GM18517 (cell line): ENCODE measurements at regions not wholly inside any gene's neighbourhood (a gene's known extent, or its start where the extent isn't known, plus 50 kb on each side); places are given as distances from the start of the nearest gene placed in this dataset.
"Not testable (repeated sequence)": the region's sequence is repeated elsewhere in the genome, so short reads cannot be mapped to it uniquely, and the experiment has no call there.

Experiments
- ATAC-seq: cut with Tn5 transposase; IDR thresholded peaks from one replicate; pipeline ENCODE4 v1.9.1; 2021; ENCODE audit warnings: mild to moderate bottlenecking, moderate library complexity; ENCODE audit not compliant: unreplicated experiment

DNA sequence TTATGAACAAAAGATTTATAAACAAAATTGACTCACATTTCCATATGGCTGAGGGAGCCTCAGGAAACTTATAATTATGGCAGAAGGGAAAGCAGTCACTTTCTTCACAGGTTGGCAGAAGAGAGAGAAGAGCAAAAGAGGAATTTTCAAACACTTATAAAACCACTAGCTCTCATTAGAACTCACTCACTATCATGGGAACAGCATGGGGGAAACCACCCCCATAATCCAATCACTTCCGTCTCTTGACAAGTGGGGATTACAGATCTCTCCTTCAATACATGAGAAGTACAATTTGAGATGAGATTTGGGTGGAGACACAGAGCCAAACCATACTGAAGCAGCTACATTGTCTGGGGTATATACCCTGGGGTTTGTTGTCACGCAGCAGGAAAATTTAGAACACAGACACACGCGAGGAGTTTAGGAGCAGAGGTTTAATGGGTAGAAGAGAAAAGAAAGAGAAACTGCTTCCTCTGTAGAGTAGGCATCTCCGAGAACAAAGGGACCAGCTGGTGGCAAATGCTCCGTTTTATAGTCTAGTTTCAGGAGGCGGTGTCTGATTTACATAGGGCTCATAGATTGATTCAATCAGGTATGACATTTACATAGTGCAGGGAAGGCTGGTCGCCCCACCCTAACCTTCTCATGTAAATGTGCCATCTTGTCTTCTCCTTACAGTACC is 2277.7 kb upstream of the AGA start:
- no peak for ATAC-seq

DNA sequence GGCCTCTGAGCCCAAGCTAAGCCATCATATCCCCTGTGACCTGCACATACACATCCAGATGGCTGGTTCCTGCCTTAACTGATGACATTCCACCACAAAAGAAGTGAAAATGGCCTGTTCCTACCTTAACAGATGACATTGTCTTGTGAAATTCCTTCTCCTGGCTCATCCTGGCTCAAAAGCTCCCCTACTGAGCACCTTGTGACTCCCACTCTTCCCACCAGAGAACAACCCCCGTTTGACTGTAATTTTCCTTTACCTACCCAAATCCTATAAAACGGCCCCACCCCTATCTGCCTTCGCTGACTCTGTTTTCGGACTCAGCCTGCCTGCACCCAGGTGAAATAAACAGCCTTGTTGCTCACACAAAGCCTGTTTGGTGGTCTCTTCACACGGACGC is 2284.3 kb upstream of the AGA start:
- not testable (repeated sequence) for ATAC-seq

DNA sequence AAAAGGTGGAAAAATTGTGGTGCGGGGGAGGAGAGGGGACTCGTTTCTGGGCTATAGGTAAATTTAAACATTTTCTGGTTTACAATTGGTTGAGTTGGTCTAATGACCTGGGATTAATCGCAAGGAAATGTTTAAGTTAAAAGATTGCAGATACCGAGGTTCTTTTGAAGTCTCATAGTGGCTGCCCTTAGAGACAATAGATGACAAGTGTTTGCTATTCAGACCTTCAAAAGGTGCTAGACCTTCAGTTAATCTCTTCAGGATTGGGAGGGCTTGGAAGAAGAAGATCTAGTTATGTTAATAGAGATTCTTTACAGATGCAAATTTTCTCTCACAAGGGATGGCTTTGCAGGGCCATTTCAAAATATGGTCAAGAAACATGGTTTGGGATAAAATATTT is 2286.1 kb upstream of the AGA start:
- ATAC-seq = no peak

DNA sequence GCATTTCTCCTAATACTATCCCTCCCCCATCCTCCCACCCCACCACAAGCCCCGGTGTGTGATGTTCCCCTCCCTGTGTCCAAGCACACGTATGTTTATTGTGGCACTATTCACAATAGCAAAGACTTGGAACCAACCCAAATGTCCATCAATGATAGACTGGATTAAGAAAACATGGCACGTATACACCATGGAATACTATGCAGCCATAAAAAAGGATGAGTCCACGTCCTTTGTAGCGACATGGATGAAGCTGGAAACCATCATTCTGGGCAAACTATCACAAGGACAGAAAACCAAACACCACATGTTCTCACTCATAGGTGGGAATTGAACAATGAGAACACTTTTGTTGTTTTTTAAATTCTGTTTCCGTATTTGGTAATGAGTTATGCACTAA is 2294.6 kb upstream of the AGA start:
- not testable (repeated sequence) for ATAC-seq

DNA sequence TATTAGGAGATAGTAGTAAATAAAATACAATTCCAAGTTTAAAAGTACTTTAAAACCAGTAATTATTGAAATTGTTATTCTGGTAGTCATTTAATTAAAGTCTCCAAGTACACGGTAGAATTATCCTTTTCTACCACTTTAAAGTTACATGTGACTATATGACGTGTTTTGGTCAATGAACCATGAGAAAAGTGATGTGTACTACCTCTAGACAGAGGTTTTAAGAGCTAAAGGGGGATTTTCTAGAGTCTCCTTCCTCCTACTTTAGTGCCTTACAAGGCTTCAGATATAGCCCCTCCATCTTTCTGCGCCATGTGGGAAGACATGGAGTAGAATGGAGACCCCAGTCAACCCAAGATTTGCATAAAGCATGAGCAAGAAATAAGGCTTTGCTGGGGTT is 2296.6 kb upstream of the AGA start:
- ATAC-seq = no peak

DNA sequence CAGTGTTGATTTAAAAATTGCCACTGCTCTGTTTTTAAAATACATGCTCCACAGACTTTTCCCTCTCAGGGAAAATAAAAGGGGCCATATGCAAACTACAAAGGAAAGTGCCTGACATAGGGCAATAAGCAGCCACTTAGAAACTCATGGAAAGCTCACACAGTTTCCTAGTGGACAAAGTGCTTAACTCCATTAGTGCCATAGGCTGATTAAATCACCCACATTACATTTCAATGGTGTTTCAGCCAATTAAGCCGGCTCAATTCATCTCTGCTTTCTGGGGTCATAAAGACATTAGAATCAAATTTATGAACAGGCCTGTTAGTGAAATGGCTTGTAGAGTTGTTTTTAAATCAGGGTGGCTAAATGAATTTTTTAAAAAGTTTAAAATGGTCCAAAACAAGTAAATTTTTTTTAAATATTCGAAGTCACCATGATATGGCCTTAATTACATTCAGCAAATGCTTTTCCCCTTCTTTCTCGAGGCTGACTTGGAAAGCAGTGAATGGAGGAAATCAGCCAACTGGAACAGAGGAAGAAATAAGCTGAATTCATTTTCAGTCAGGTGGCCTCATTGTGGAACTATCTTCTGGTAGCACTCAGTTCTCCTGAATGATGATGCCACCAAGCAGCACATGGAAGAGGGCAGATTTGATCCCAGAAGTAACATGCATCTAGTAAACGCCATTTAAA is 2305.1 kb upstream of the AGA start:
- ATAC-seq = no peak

DNA sequence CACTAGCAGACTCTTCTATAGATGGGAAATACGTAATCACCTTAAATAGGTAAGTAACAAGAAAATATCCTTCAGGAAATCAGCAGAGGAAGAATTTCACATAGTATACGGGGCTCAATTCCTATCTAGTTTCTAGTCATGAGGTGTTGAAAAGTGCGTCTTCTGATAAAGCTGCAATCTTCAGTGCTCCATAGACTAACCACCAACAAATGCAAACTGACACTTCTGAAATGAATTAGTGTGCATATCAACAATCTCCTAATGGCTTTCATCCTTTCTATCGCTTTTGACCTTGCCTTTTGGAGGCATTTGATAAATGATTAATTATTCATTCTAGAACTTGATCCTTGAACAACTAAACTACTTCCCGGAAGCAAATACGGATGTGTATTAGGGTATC is 2306.6 kb upstream of the AGA start:
- ATAC-seq = no peak

DNA sequence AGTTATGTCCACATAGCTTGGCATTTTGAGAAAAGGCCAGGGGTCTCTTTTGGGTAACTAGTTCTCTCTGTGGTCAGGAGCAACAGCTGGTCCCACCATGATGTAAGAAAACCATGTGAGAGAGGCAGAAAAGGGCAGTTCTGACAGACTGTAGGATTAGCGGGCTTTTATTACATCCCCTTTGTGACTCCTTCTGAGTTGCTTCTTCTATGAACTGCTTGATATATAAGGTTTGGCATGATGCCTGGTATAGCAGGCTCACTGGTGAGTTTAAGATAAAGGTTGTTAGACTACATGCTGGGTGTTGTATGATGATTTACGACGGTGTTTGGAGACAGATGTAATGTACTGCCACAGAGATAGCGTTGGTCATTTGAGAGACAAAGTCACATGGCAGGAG is 2308.1 kb upstream of the AGA start:
- no peak for ATAC-seq

DNA sequence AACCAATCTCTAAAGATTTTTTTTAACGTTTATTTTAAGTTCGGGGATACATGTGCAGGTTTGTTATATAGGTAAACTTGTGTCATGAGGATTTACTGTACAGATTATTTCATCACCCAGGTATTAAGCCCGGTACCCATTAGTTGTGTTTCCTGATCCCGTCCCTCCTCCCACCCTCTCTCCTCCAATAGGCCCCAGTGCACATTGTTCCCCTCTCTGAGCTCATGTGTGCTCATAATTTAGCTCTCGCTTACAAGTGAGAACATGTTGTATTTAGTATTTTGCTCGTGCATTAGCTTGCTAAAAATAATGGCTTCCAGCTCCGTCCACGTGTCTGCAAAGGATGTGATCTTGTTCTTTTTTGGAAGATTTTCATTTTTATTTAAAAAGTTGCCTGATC is 2309.4 kb upstream of the AGA start:
- no peak for ATAC-seq

DNA sequence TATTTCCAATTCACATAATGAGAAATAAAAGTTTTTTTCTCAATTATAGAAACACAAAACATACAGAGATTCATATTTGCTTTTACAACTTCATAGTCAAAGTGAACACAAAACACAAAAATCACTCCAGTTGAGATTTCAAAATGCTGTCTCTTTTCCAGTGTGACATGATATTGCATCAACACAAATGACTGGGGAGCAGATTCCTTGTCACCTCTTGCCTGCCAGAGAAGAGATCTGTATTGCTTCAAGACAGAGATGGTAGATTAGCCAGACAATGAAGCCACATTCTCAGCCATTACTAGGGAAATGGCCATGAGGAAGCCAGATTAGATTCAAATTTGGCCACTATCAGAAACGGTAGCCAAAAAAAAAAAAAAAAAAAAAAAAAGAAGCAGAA is 2313.1 kb upstream of the AGA start:
- ATAC-seq = no peak

DNA sequence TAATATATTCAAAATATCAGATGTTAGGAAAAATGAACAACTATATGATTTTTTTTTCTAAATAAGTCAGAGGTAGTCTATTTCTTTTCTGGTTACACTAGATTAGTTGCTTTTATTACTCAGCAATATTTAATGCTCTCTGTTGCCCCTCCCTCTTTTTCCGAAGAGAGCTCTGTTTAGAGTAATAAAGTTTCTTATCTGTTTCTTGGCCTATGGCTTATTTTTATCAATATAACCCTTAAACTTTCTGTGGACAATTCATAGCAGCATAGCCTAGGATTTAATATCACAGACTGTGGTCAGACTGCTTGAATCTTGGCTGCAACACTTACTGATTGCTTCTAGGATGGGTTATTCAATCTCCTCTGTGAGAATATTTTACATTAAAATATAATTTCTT is 2315.4 kb upstream of the AGA start:
- ATAC-seq = no peak

DNA sequence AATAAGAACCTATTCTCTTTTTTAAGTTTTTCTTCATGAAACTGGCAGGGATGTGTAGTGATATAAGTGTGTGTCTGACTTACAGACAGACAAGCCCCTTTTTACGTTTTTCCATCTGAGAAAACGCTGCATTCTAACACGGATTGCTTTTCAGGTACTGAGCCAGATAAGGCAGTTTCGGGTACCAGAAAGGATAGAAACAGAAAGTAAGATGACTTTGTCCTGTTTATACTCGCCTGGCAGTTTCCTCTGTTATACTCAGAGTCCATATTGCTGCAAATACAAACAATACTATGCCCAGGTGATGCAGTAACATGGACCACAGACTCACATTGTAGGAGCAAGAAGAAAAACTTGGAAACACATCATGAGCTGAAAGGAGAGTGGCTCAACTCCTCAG is 2320.6 kb upstream of the AGA start:
- ATAC-seq = no peak

DNA sequence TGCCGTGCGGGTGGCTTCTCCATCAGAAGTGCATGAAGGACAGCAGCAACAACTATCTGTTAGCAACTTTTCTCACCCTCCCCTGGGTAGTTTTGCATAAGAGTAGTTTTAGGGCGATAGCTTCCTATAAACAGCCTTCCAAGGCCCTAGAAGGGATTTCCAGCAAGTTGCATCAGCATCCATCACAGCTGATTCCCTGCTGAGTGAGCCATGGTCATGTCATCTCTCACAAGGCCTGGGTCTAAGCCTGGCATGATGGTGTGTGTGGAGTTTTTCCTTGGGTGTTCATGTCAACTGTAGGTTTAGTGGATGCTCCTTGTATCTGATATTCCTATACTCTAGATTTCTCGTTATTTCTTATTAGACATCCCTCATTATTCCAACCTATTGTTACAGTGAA is 2324.7 kb upstream of the AGA start:
- no peak for ATAC-seq

DNA sequence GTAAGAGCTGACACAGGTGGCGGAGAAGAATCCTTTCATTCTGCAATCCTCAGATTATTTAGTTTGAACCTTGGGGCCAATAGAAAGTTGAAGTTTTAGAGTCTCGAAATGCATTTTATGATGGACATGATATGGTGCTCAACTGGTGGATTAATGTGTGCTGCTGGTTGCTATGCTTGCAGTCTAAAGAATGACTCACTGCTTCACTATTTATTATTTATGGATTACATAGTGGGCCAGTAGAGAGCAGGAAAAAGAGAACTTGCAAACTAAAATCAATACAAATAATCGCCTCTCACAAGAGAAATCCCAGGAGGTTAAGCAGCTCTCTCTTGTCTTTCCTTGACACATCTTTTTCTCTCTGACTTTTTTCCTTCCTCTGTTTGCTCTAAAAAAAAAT is 2326.8 kb upstream of the AGA start:
- no peak for ATAC-seq

DNA sequence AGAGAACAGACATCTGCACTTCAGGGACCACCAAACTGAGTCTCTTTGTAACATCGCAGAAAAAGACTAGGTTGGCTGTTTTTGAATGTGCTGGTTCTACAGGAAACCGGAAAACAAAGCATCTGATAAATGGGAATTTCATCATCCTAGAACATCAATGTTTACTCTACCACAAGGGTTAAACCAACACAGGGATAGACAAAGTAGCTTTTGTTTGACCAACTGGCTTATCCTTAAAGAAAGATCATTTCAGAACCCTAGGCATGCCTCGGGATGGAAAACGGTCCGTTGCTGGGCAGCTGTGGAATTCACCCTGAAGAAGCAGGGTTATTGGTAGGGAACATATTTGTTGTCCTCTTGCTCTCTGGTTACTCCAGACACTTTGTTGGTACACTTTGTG is 2355.5 kb upstream of the AGA start:
- ATAC-seq = no peak

DNA sequence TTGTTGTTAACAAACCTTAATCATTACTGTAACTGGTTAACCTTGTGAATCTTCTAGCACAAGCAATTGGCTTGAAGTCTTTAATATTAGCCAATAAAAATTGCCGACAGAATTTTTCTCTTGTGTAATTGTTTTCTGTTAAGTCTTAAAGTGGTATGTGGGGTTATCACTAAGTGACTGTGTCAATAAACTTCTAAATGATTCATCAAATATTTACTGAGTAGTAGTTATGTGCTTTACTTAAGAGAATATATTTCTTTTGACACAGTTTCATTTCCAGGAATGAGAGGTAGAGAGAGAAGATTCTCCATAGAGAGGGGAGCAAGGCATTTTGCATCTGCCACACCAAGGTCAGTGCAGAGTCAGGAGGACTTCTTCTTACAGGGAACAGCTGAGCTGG is 2361.6 kb upstream of the AGA start:
- ATAC-seq = no peak

DNA sequence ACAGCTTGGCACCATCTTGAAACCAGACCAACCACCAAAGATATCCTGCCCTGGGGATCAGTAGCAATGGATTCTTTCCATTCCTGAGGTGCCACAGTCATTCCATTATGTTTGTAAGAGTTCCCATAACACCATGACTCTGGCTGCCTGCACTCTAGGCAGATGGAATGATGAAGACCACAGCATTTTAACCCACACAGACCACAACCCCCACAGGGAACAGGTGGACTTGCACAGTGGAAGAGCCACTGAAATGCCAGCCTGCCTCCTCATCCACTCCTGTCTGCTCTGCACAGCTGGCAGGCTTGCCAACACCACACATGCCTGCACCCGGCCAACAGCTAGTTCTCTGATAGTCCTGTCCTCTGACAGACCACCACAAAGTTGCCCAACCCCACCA is 2362.2 kb upstream of the AGA start:
- no peak for ATAC-seq

DNA sequence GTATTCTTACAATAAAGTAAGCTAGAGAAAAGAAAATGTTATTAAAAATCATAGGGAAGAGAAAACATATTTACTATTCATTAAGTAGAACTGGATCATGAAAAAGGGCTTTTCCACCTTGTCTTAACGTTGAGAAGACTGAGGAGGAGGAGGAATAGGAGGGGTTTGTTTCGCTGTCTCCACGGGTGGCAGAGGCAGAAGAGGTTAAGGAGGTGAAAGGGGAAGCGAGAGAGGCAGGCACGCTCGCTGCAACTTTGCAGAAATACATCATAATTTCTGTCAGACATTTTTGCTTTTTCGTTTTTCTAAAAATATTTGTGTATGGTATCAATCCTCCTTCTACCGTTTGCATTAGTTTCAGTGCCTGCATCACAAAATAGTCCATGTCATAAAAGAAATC is 2375.1 kb upstream of the AGA start:
- no peak for ATAC-seq

DNA sequence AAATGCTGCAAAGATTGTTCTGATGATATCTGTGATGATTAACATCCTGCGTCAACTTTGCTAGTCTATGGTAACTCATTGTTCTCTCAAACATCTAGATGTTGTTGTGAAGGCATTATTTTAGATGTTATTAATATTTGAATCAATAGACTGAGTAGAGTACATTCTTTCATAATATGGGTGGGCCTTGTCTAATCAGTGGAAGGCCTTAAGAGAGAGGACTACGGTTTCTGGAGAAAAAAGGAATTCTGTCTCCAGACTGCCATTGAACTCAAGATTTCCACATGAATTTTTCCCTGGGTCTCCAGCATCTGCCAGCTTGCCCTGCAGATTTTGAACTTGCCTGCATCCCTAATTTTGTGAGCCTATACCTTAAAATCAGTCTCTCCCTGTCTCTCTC is 2381.1 kb upstream of the AGA start:
- ATAC-seq = no peak

DNA sequence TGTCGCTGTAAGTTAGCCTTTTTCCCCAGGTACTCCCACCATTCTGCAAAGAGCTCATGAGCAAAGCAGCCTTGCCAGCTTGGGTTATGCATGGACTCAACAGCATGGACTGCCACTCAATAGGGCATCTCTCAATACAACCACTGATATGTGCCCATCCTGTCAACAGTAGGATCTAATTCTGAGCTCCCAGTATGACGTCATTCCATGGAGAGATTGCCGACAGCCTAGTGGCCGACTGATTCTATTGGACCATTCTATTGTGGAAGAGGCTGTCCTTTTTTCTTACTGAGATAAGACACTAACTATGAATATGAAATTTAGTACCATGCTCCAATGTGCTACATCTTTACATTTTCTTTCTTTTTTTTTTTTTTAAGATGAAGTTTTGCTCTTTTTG is 2389.0 kb upstream of the AGA start:
- no peak for ATAC-seq

DNA sequence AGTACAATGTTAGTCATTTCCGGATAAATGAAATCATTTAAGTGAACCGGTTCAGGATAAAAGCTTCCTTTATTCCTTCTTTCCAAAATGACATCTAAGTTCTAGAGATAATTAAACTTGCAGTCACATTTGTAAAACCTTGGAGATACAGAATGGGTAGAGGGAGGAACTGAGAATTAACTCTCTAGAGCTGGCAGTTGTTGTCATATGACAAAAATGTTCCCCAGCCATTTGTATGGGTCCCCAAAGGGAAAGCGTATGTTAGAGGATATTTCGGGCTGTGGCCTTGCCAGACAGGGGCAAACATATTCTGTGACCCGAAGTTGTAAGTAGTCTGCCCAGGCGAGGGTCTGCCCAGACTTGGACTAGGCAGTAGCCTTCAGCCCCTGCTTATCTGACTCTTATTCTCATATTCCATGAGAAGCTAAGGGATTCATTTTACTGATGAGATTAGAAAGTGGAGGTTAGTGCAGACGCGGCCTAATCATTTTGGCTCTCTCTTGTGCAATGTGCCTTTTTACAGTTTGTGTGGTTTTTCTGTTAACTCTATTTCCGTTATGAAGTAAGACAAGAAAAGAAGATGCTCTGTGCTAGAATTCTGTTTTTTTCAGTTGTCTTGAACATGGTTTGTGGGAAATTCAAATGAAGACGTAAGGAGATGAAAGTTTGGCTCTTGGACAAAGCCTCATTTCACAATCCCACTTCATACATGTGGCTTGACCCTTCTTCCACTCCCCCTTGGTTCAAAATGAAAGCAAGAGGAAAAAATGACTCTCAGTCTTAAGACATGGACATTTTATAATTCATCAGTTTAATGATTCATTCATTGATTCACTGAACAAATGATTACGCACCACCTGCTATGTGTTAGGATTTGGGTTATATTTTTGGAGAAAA is 2394.2 kb upstream of the AGA start:
- no peak for ATAC-seq

DNA sequence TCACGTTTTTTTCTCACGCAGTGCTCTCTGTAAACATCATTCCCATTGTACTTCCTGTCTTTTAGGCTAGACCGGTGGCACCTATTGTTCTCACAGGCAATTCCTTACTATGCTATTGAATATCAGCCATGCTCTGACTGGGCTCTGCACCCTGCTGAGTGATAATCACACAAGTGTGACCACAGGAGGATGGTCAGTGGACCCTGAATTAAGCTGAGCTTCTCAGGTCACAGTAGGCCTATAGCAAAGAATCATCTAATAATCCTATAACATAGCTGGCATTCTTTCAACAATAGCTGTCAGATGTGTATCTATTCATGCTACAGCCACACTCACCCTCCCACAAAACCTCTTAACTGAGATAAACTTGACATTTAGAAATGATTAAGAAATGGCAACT is 2399.8 kb upstream of the TENM3 start:
- ATAC-seq = no peak
